Spleen (tissue), 7 donors: ENCODE measurements at regions not wholly inside any gene's neighbourhood (a gene's known extent, or its start where the extent isn't known, plus 50 kb on each side); places are given as distances from the start of the nearest gene placed in this dataset.

Source experiments
- CTCF ChIP-seq, 11 experiments: fragments of 200-600 bp in 7 of 11; fragments of 450-650 bp in 4 of 11; sonication (generic) in 4 of 11; IDR thresholded peaks in 8 of 11; conservative IDR thresholded peaks in 3 of 11; 1 replicate in 7 of 11; 2 replicates in 4 of 11; pipeline versions ENCODE4 v1.4.0 to v1.8.0; 2016 to 2021; ENCODE audit warnings: antibody characterized with exemption in 11 of 11, inconsistent platforms in 4 of 11, mild to moderate bottlenecking in 1 of 11
- POLR2A ChIP-seq, 3 donors: fragments of 450-650 bp; IDR thresholded peaks; one replicate each; pipeline ENCODE4 v1.5.1; 2017; ENCODE audit warnings: antibody characterized with exemption in 3 of 3, mild to moderate bottlenecking in 1 of 3
- donor health status: DM: no; HTN: no; CAD: no; lungs with moderate emphysema.
- donor health status: DM: no; HTN: no; CAD: no.
- donor health status: DM: no; HTN: no; CAD: no.

- TF ChIP-seq POLR2A (IDR thresholded peaks at IDR 0.05) (no peak), CTCF (IDR thresholded peaks at IDR 0.05 in 8 of 11, conservative IDR thresholded peaks at IDR 0.05 in 3 of 11) (peak in 10 of 11 experiments; percentile 55 to 91 (median 84))
Observed at GRCh38 chr18:59056706-59057492, 82.8 kb upstream of the SEC11C start.
